ENCODE measurements at regions not wholly inside any gene's neighbourhood (a gene's known extent, or its start where the extent isn't known, plus 50 kb on each side); places are given as distances from the start of the nearest gene placed in this dataset.

GRCh38 chr9:13503599-13503998 is 224.1 kb upstream of the MPDZ start:
- H3K27ac ChIP-seq (ENCODE audit: low read length) = no peak overlapping the region
- in situ Hi-C loops (cut with HindIII; ENCODE audit: low pct_unique_long_range_greater_than_20kb, low sequenced_read_pairs) (no loop called here), intact Hi-C loops (cut with micrococcal nuclease; ENCODE audit: unreplicated experiment) (no loop called here)
- POLR2A ChIA-PET = no interaction called here
- no peaks in the 10 kb centered on the region for H3K27me3 ChIP-seq (ENCODE audit: control insufficient read depth, insufficient read depth, low read length)
- TF ChIP-seq REST (IDR thresholded peaks at IDR 0.05; ENCODE audit: insufficient read depth in 1 of 2, low read depth in 2 of 2, low read length in 1 of 2) = no peak
- TF ChIP-seq TCF7L2 (IDR thresholded peaks at IDR 0.05; ENCODE audit: low read depth, low read length) = no peak
- TF ChIP-seq SIN3A (IDR thresholded peaks at IDR 0.05; ENCODE audit: borderline replicate concordance, insufficient read depth, low read depth, low read length) = no peak
- TF ChIP-seq CTCF (IDR thresholded peaks at IDR 0.05) = no peak
- TF ChIP-seq POLR2AphosphoS5 (IDR thresholded peaks at IDR 0.05; ENCODE audit: low read depth, low read length) = no peak
- no peaks in the 10 kb centered on the region for H3K9me3 ChIP-seq (ENCODE audit: control insufficient read depth, insufficient read depth, low read depth, low read length)
- no peak overlapping the region for H3K4me3 ChIP-seq (ENCODE audit: low read depth in 2 of 2, low read length in 2 of 2)
- no peaks in the 10 kb centered on the region for H3K36me3 ChIP-seq (ENCODE audit: control insufficient read depth, insufficient read depth, low read length)
- ATAC-seq (no peak), DNase-seq (ENCODE audit: low read depth, low spot score) (no peak)
- CTCF ChIA-PET = no interaction called here
- H3K4me1 ChIP-seq (ENCODE audit: control insufficient read depth, insufficient read depth, low read length) = no peaks in the 10 kb centered on the region
- BruUV-seq (replicated peaks) = no TSS peak

GRCh38 chr9:13502484-13502883 is 223.0 kb upstream of the MPDZ start:
- TF ChIP-seq SIN3A (IDR thresholded peaks at IDR 0.05; ENCODE audit: borderline replicate concordance, insufficient read depth, low read depth, low read length) (no peak), TCF7L2 (IDR thresholded peaks at IDR 0.05; ENCODE audit: low read depth, low read length) (no peak), REST (IDR thresholded peaks at IDR 0.05; ENCODE audit: insufficient read depth in 1 of 2, low read depth in 2 of 2, low read length in 1 of 2) (no peak), POLR2AphosphoS5 (IDR thresholded peaks at IDR 0.05; ENCODE audit: low read depth, low read length) (no peak), CTCF (IDR thresholded peaks at IDR 0.05) (no peak)
- CTCF ChIA-PET = no interaction called here
- Histone ChIP-seq H3K27me3 (ENCODE audit: control insufficient read depth, insufficient read depth, low read length) (no peaks in the 10 kb centered on the region), H3K27ac (ENCODE audit: low read length) (no peak overlapping the region), H3K36me3 (ENCODE audit: control insufficient read depth, insufficient read depth, low read length) (no peaks in the 10 kb centered on the region), H3K4me1 (ENCODE audit: control insufficient read depth, insufficient read depth, low read length) (no peaks in the 10 kb centered on the region), H3K4me3 (ENCODE audit: low read depth in 2 of 2, low read length in 2 of 2) (no peak overlapping the region), H3K9me3 (ENCODE audit: control insufficient read depth, insufficient read depth, low read depth, low read length) (no peaks in the 10 kb centered on the region)
- POLR2A ChIA-PET = no interaction called here
- DNase-seq (ENCODE audit: low read depth, low spot score) (no peak), ATAC-seq (no peak)
- intact Hi-C loops (cut with micrococcal nuclease; ENCODE audit: unreplicated experiment) (no loop called here), in situ Hi-C loops (cut with HindIII; ENCODE audit: low pct_unique_long_range_greater_than_20kb, low sequenced_read_pairs) (no loop called here)
- no TSS peak for BruUV-seq (replicated peaks)
